Heart right ventricle (tissue), 16 donors: ENCODE measurements at regions not wholly inside any gene's neighbourhood (a gene's known extent, or its start where the extent isn't known, plus 50 kb on each side); places are given as distances from the start of the nearest gene placed in this dataset.

Experiments
- ATAC-seq, 8 donors: fragments of 200-7000 bp; cut with Tn5 transposase; one replicate each; pipeline ENCODE4 v1.9.1; 2020; ENCODE audit warnings: mild to moderate bottlenecking in 8 of 8, moderate library complexity in 8 of 8, moderate number of reproducible peaks in 1 of 8
- DNase-seq, 2 donors: peaks; one replicate each; pipeline ENCODE4 v3.0.0-alpha.2; 2020
- H3K27ac ChIP-seq, 10 donors: fragments of 200-600 bp; sonication (generic) in 2 of 10; one replicate each; pipeline versions ENCODE4 v1.5.0 to v1.8.0; 2020 to 2022; ENCODE audit warnings: mild to moderate bottlenecking in 3 of 10
- H3K27me3 ChIP-seq, 7 donors: fragments of 200-600 bp; one replicate each; pipeline ENCODE4 v1.8.0; 2021 to 2022; ENCODE audit warnings: mild to moderate bottlenecking in 2 of 7
- H3K36me3 ChIP-seq, 9 donors: fragments of 200-600 bp; sonication (generic) in 1 of 9; one replicate each; pipeline versions ENCODE4 v1.5.0 to v1.8.0; 2020 to 2022; ENCODE audit warnings: mild to moderate bottlenecking in 2 of 9
- H3K4me1 ChIP-seq, 9 donors: fragments of 200-600 bp; sonication (generic) in 1 of 9; one replicate each; pipeline versions ENCODE4 v1.5.0 to v1.8.0; 2020 to 2022; ENCODE audit warnings: mild to moderate bottlenecking in 4 of 9
- H3K4me3 ChIP-seq, 10 donors: fragments of 200-600 bp; sonication (generic) in 2 of 10; one replicate each; pipeline versions ENCODE4 v1.5.0 to v1.8.0; 2020 to 2022; ENCODE audit warnings: mild to moderate bottlenecking in 7 of 10, moderate library complexity in 2 of 10
- H3K9me3 ChIP-seq, 11 donors: fragments of 200-600 bp in 10 of 11; sonication (generic) in 2 of 11; one replicate each; pipeline versions ENCODE4 v1.5.0 to v1.8.0; 2013 to 2022; ENCODE audit warnings: mild to moderate bottlenecking in 2 of 11, control low read depth in 1 of 11, moderate library complexity in 1 of 11
- WGBS, 2 donors: extraction: QIAGEN DNeasy Blood & Tissue Kit; methylation state at CpG; one replicate each; pipeline ENCODE4 v1.1.7; 2013; ENCODE audit warnings: inconsistent platforms in 1 of 2; 5-methylcytosine and 5-hydroxymethylcytosine counted together
- intact Hi-C, 10 donors: fragments of 100-400 bp; cut with DNase I; formaldehyde crosslinking; loops; one replicate each; pipeline versions ENCODE4 v1.11.1 to v1.14.2; 2022
- TF ChIP-seq, protein P1 (sequence below), 9 donors: fragments of 200-600 bp; sonication (generic) in 2 of 9; IDR thresholded peaks; one replicate each; pipeline versions ENCODE4 v1.5.0 to v1.8.0; 2021 to 2022; ENCODE audit warnings: antibody characterized with exemption in 9 of 9, mild to moderate bottlenecking in 5 of 9, moderate library complexity in 1 of 9
- donor health status: Arrhythmogenic right ventricular cardiomyopathy.
- donor health status: ischemic (EF 13 %, LVEDD 7.1; RV severe dilation, severe dysfunction).
- donor health status: healthy with polysubstance abuse.
- donor health status: DM: no; HTN: yes; CAD: no.
- donor health status: DM: no; HTN: no; CAD: no.
- donor health status: ischemic (EF 25% LVEDD 6.9; RV normal size, moderate dysfunction).
- donor health status: ischemic (EF 25% LVEDD 5.7; RV mildly dilated, moderate dysfunction).
- donor health status: healthy.
- donor health status: DM: yes; HTN: yes; CAD: no.
- donor health status: Ischemic cardiomyopathy.
- donor health status: ischemic (EF 35%, LVEDD 5.7; RV mildly dilated, moderate dysfunction).
- donor health status: nonischemic (EF 11% LVEDD 7.7; RV severe dilation, severe dysfunction).
- donor health status: DM: yes; HTN: yes; CAD: no.
- donor health status: PGD.
- donor health status: ischemic (EF 29% LVEDD 5.4; RV normal size, mild dysfunction).
- donor health status: nonischemic (EF 23%, LVEDD 6.1; RV moderate dilation, normal function).

DNA sequence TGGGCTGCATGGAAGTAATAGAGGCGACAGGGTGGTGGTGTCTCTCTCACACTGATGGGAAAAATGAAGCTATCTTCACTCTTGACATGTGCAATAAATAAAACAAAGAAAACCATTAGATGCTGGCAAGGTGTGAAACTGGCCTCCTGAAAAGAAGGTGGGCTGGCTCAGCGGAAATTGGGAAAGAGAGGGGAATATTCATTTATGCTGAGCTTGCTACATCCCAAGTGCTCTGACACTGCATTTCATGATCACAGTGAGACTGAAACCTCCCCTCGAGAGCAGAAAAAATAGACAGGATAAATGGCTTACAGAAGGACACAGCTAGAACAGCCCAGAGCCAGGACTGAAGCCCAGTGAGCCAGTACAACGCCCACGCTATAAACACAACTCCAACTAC is 112.1 kb upstream of the SMLR1 start:
- WGBS, 2 donors = 71 to 73% methylated on average over 5 of the region's 5 CpGs
- TF ChIP-seq, protein P1, sequence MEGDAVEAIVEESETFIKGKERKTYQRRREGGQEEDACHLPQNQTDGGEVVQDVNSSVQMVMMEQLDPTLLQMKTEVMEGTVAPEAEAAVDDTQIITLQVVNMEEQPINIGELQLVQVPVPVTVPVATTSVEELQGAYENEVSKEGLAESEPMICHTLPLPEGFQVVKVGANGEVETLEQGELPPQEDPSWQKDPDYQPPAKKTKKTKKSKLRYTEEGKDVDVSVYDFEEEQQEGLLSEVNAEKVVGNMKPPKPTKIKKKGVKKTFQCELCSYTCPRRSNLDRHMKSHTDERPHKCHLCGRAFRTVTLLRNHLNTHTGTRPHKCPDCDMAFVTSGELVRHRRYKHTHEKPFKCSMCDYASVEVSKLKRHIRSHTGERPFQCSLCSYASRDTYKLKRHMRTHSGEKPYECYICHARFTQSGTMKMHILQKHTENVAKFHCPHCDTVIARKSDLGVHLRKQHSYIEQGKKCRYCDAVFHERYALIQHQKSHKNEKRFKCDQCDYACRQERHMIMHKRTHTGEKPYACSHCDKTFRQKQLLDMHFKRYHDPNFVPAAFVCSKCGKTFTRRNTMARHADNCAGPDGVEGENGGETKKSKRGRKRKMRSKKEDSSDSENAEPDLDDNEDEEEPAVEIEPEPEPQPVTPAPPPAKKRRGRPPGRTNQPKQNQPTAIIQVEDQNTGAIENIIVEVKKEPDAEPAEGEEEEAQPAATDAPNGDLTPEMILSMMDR (IDR thresholded peaks at IDR 0.05) = no peak
- DNase-seq = no peak
- Histone ChIP-seq H3K36me3 (no peaks in the 10 kb centered on the region), H3K4me1 (no peaks in the 10 kb centered on the region), H3K9me3 (peaks cover 0 to 6% (median 0%) of the 10 kb centered on the region in 11 donors), H3K27ac (no peak overlapping the region), H3K27me3 (peaks cover 0 to 9% (median 0%) of the 10 kb centered on the region in 7 donors), H3K4me3 (no peak overlapping the region)
- no peak for ATAC-seq
- intact Hi-C loops = no loop called here

DNA sequence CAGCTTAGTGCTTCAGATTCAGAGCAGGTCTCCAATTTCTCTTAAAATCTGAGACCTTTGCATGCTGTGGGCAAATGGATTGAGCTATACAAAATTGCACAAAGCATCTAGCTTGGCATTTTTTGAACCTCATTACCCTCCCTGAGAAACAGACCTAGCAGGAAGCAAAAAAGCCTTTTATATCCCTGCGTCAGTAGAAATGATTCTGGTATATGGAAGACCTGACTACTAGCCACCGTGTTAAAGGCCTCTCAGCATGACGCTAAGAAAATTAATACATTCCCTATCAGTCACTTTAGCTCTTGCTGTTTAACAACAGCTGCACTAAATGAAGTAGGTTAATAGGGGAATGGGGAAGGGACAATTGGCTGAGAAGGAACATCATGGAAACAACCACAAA is 110.7 kb upstream of the SMLR1 start:
- ATAC-seq (no peak), DNase-seq (no peak)
- Histone ChIP-seq H3K9me3 (peaks cover 0 to 6% (median 0%) of the 10 kb centered on the region in 11 donors), H3K4me3 (no peak overlapping the region), H3K27ac (no peak overlapping the region), H3K4me1 (no peaks in the 10 kb centered on the region), H3K36me3 (no peaks in the 10 kb centered on the region), H3K27me3 (peaks cover 0 to 9% (median 0%) of the 10 kb centered on the region in 7 donors)
- TF ChIP-seq, protein P1 (IDR thresholded peaks at IDR 0.05) = no peak
- WGBS, 2 donors = 76 to 81% methylated on average over 3 of the region's 3 CpGs
- intact Hi-C loops = no loop called here

DNA sequence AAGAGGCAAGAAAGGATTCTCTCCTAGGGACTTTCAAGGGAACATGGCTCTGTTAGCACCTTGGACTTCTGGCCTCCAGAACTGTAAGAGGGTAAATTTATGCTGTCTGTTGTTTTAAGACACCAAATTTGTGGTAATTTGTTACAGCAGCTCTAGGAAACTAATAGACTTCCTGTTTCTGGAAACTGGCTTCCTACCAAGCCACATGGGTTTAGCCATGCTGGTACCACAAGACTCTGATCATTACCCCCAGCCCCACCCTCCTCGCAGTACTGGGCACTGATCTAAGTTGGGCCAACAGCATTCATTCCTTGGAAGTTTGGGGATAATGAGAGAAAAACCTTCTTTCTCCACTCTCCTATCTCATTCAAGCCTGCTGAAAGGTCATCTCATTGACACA is 109.5 kb upstream of the SMLR1 start:
- no peak for ATAC-seq
- TF ChIP-seq, protein P1 (IDR thresholded peaks at IDR 0.05) = no peak
- peaks cover 0 to 6% (median 0%) of the 10 kb centered on the region in 11 donors for H3K9me3 ChIP-seq
- no peak overlapping the region for H3K27ac ChIP-seq
- H3K27me3 ChIP-seq = peaks cover 0 to 9% (median 0%) of the 10 kb centered on the region in 7 donors
- WGBS, 2 donors = 64 to 81% methylated on average over 1 of the region's 1 CpG
- no peak for DNase-seq
- no peak overlapping the region for H3K4me3 ChIP-seq
- H3K4me1 ChIP-seq = no peaks in the 10 kb centered on the region
- H3K36me3 ChIP-seq = no peaks in the 10 kb centered on the region
- intact Hi-C loops = no loop called here

DNA sequence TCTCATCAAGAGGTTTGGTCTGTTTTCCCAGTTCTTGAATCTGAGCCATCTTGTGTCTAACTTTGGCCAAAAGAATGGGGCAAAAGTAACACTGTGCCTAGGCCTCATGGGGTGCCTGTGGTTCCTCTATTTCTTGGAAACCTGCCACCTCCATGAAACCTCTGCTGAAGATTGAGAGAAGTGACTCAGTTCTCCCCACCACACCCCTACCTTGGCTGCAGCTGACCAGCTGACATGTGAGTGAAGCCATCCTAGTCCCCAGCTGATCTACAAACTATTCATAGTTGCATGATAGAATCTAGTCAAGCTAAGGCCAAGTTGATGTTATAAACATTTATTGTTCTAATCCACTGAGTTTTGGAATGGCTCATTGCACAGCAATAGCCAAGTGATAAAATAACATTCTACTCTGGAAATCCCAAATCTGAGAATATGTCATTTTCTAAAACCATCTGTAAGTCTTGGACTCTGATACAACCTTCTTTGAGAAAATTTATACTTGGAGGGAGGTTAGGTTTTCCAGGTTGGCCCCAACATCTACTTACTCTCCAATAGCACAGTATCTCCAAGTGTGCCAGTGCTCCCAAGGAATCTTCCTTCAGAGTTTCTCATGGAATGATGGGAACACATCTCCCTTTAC is 107.0 kb upstream of the SMLR1 start:
- ATAC-seq (peak in 2 of 8 donors; percentile 19 to 28), DNase-seq (no peak)
- Histone ChIP-seq H3K36me3 (no peaks in the 10 kb centered on the region), H3K9me3 (peaks cover 0 to 6% (median 0%) of the 10 kb centered on the region in 11 donors), H3K27ac (no peak overlapping the region), H3K4me1 (no peaks in the 10 kb centered on the region), H3K4me3 (no peak overlapping the region), H3K27me3 (no peaks in the 10 kb centered on the region)
- TF ChIP-seq, protein P1 (IDR thresholded peaks at IDR 0.05) = no peak
- intact Hi-C loops = no loop called here
